GM18505 (cell line): ENCODE measurements at regions not wholly inside any gene's neighbourhood (a gene's known extent, or its start where the extent isn't known, plus 50 kb on each side); places are given as distances from the start of the nearest gene placed in this dataset.

Experiments
- ATAC-seq: cut with Tn5 transposase; IDR thresholded peaks from one replicate; pipeline ENCODE4 v1.9.1; 2021; ENCODE audit not compliant: unreplicated experiment
- POLR2A ChIP-seq: IDR thresholded peaks from 4 replicates; pipeline ENCODE4 v1.6.1; 2011; ENCODE audit warnings: borderline replicate concordance; ENCODE audit not compliant: insufficient read depth, insufficient read length; ENCODE audit errors: extremely low read depth

GRCh38 chr11:22476589-22476988, 138.4 kb downstream of the SLC17A6 start:
- TF ChIP-seq POLR2A, result no peak
- ATAC-seq, result no peak

DNA sequence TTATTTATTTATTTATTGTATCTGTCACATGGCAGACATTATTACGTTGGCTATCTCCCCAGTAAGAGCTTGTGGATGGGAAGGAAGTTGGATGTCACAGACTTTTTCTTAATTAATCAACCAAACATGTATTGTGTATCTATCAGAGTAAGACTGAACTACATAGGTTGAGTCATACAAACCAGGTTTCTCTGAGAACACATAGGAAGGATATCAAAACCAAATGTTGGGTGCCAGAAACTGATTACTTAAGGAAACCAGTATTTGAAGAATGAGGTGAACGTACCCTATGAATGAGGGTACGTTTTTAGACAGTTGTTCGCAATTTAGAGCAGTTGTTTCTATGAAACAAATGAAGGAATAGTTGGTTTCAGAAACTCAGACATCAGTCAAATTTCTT, 136.4 kb downstream of the SLC17A6 start:
- TF ChIP-seq POLR2A, result no peak
- no peak for ATAC-seq

DNA sequence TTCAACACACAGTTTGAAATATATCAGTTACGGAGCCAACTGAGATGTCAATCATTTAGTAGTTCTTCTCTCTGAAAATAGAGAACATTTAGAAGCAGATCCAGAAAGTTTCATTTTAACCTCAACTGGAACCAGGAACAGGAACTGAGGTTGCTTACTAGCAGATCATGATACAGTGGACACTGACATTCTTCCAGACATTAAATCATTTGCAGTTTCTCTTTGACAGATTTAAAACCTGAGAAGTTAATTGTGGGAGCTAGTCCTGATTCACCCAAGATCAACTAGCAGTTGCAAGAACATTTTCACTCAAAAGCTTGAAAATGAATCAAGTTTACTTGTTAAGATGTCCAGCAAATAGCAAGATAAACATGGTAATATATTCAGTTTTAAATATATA, 135.4 kb downstream of the SLC17A6 start:
- no peak for TF ChIP-seq POLR2A
- no peak for ATAC-seq

DNA sequence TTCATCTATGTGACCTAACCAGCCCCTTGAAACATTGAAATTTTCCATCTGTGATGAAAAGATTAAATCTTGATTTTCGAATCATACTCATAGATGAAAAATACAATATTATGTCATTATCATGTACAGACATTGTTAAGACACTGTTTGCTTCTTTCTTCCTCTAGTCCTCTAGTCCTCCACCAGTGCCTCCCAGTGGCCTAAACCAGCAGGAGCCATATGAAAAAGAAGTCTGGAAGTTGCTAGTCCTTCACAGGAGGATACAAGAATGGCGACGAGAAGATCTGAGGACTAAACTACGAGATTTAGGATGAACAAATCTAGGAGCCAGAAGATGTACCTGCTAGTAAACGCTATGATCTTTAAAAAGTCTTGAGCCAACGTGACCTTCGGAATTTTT, 134.1 kb downstream of the SLC17A6 start:
- no peak for TF ChIP-seq POLR2A
- no peak for ATAC-seq

DNA sequence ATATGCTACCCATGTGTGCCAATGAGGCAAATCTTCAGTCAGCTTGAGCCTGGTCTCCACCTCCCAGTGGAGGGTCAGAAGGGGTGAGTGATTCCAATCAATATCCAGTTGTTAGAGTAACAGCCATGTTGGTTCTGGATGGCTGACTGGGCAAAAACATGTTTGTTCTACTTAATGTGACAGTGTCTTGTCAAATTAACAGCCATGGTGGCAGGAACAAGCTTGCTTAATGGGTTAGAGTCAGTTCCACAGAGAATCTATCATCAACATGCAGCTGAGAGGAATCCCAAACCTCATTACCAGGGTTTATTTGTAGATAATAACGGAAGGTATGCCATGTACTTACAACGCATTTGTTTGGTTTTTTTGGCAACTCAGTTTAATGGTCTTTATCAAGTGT, 133.2 kb downstream of the SLC17A6 start:
- no peak for ATAC-seq
- no peak for TF ChIP-seq POLR2A

DNA sequence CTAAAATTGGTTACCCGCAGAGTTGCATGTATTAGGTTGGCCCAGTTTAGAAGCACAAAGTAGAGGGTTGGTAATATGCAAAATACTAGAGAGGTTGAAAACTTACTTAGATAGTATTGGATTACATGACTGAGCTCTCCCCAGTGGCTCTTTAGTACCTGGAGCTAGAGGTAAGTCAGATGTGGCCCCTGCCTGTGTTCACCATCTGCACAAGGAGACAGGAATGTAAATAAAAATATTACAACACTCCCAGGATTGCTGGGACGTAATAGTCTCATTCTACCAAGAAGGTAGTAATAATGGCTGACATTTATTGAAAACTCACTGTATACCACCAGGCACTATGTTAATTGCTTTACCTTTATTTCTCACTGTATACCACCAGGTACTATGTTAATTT, 129.6 kb downstream of the SLC17A6 start:
- no peak for TF ChIP-seq POLR2A
- ATAC-seq, result no peak

DNA sequence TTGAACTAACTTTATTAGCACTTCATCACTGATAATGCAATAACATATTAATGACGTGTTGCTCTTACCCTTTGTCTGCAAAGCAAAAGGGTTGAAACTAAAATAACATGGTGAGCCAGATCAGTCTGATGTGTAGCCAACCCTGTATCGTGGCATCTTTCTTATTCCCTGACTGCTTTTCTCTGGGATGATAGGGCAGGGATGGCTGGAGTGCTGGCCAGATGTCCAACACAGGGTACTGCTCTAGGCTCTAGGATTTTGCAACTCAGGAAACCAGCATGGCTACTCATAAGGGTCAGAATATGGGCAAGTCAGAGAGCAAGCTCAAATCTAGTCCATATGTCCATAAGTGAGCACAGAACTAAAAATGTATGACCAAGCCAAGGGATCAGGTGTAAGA, 129.1 kb downstream of the SLC17A6 start:
- no peak for TF ChIP-seq POLR2A
- ATAC-seq, result no peak

DNA sequence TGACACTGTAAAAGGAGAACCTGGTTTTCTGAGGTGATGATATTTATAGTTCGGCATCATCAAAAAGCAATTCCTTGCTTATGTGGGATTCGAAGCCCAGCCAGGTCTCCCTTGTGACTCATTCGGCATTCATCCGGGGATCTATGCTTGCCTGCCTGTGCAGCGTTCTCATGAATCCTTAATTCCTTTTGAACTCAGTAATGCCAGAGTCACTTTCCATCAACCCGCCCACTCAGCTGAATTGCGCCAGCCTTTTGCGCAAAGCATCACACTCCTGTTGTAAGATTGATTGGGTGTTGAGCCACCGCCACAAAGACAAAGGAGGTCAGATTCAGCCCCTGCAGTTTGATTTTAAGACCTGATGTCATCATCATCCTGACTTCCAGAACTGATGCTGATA, 128.6 kb downstream of the SLC17A6 start:
- TF ChIP-seq POLR2A, result no peak
- ATAC-seq, result no peak

DNA sequence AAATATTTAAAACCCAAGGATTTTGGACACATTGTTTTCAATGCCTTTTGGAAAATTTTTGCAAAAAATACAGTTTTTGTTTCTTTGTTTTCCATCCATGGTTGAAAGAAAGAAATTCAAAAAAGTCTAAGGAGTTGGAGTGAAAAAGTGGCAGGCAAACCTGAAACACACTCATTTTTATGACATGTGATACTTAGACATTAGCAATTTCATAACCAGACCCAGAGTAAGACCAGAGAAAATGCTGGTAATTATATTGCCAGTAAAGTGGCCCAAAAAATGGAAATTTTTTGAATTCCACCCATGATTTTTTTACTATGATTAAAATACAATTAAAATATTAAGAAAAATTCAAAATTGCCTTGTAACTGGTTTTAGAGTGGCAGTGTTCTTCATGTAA, 128.2 kb downstream of the SLC17A6 start:
- ATAC-seq, result no peak

DNA sequence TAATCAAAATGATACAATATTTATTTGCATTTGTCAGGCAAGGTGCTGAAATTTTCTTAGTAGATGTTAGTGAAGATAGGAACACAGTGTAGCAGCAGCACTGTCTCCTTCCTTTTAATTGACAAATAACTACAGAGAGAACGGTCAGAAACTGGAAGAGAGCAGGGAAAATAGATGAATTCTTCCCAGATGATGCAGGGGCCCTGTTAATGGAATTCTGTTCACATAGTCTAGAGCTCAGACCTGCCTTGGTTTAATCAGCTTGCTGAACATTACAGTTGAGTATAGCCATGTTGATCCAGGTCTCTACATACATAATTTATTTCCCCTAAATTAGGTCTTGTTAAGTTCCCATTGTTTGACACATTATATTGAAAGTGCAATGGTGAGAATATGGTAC, 127.4 kb downstream of the SLC17A6 start:
- TF ChIP-seq POLR2A, result no peak
- ATAC-seq, result no peak

More for the DNA sequence above, 128.2 kb downstream of the SLC17A6 start:
- TF ChIP-seq POLR2A, result no peak

GRCh38 chr11:22461626-22462025, 123.4 kb downstream of the SLC17A6 start:
- ATAC-seq, result no peak
- no peak for TF ChIP-seq POLR2A

DNA sequence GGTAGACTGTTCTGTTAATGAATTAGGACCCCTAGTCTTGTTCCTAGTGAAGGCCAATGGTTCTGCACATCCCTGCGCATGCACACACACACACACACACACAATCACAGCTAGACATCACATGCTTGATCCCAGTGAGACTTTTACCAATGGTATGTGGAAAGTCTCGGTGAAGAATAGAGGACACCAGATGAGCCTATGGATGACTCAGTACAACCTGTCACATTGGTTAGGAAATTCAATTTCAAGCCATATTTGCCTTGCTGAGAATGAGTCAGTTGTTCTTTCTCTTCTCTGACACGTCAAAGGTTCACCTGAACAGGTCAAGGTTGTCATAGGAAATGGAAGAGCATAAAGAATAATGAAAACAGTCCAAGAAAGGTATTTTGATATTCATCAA, 122.0 kb downstream of the SLC17A6 start:
- no peak for TF ChIP-seq POLR2A
- no peak for ATAC-seq

DNA sequence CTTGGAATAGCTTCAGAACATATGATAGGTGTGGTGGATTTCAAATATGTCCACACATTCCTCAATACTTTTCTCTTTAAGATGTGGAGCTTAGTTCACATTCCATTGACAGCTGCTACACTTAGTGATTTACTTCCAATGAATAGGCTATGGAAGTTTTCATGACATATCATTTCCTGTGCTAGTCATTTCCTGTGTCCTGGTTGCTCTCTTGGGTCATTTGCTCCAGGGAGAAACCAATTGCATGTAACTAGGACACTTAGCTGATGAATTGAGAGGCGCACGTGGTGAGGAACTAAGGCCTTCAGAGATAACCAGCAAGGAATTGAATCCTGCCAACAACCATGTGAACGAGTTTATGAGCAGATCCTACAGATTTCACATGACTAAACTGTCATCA, 120.9 kb downstream of the SLC17A6 start:
- no peak for TF ChIP-seq POLR2A
- ATAC-seq, result no peak

DNA sequence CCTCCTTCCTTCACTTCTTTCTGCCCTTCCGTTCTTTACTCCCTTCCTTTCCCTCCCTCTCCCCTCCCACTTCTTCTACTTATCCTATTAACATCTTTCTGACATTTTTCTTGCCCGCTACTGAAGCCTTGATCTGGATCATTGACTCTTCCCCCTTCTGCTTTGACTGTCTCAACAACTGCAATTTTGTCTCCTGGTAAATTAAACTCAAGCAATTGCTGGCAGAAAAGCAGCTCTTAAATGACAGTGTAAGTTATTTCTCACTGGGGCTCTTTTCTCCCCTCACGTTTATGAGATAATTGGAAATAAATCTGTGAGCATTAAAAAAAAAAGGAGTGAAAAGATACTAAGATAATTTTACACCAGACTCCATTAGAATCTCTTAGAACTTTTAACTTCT, 120.0 kb downstream of the SLC17A6 start:
- no peak for TF ChIP-seq POLR2A
- no peak for ATAC-seq

- no peak for ATAC-seq
- no peak for TF ChIP-seq POLR2A
Observed at GRCh38 chr11:22456993-22457762, 119.0 kb downstream of the SLC17A6 start.

GRCh38 chr11:22454461-22455090, 116.4 kb downstream of the SLC17A6 start:
- no peak for ATAC-seq
- TF ChIP-seq POLR2A, result no peak
